ENCODE measurements at regions not wholly inside any gene's neighbourhood (a gene's known extent, or its start where the extent isn't known, plus 50 kb on each side); places are given as distances from the start of the nearest gene placed in this dataset.
A peak's percentile ranks its signal among the peaks of the same experiment; 100 is the strongest.

- no peak for DNase-seq (ENCODE audit: low read depth)
- no peak overlapping the region for H3K4me3 ChIP-seq (ENCODE audit: low read depth, low read length)
- TF ChIP-seq CTCF (IDR thresholded peaks at IDR 0.05; ENCODE audit: control insufficient read depth, extremely low read depth, insufficient read depth), result no peak
Observed at GRCh38 chr5:101153526-101153925, 250.4 kb upstream of the ST8SIA4 start.

- no peak for TF ChIP-seq CTCF (IDR thresholded peaks at IDR 0.05; ENCODE audit: control insufficient read depth, extremely low read depth, insufficient read depth)
- DNase-seq (ENCODE audit: low read depth), result no peak
- H3K4me3 ChIP-seq (ENCODE audit: low read depth, low read length), result no peak overlapping the region
Observed at GRCh38 chr5:101143526-101143925, 240.4 kb upstream of the ST8SIA4 start.

DNA sequence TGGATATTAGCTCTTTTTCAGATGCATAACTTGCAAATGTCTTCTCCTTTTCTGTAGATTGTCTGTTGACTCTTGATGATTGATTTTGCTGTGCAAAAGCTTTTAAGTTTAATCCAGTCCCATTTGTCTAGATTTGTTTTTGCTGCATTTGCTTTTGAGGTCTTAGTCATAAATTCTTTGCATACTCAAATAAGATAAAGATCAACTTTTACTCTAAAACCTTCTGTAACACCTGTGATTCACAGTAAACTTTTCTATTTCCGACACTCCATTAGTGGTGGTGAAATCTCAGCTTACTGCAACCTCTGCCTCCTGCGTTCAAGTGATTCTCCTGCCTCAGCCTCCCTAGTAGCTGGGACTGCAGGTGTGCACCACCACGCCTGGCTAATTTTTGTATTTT lies 239.0 kb upstream of the ST8SIA4 start:
- no peak for DNase-seq (ENCODE audit: low read depth)
- H3K4me3 ChIP-seq (ENCODE audit: low read depth, low read length), result no peak overlapping the region
- TF ChIP-seq CTCF (IDR thresholded peaks at IDR 0.05; ENCODE audit: control insufficient read depth, extremely low read depth, insufficient read depth), result no peak

DNA sequence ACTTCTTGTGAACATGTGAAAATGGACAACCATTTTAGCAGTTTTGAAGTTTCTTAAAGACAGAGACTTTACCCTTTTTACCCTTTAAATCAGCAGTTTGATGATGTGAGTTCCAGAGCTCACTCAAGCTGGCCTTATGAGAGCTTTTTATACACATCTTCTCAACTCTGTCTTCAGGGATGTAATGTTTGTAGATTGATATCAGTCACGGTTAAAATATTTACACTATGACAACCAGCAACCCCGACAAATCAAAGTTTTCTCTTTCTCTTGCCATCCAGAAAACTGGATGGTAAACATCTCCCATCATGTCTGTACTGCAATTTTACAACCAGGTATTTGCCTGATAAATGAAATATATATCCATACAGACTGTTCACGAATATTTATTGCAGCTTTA lies 233.4 kb upstream of the ST8SIA4 start:
- TF ChIP-seq CTCF (IDR thresholded peaks at IDR 0.05; ENCODE audit: control insufficient read depth, extremely low read depth, insufficient read depth), result no peak
- peak; percentile 70 for DNase-seq (ENCODE audit: low read depth)
- H3K4me3 ChIP-seq (ENCODE audit: low read depth, low read length), result no peak overlapping the region

- TF ChIP-seq CTCF (IDR thresholded peaks at IDR 0.05; ENCODE audit: control insufficient read depth, extremely low read depth, insufficient read depth), result no peak
Observed at GRCh38 chr5:101123363-101123762, 220.3 kb upstream of the ST8SIA4 start.

GRCh38 chr5:101112645-101113044 lies 209.6 kb upstream of the ST8SIA4 start:
- no peak for TF ChIP-seq CTCF (IDR thresholded peaks at IDR 0.05; ENCODE audit: control insufficient read depth, extremely low read depth, insufficient read depth)
- no peak for DNase-seq (ENCODE audit: low read depth)
- no peak overlapping the region for H3K4me3 ChIP-seq (ENCODE audit: low read depth, low read length)

More at GRCh38 chr5:101123363-101123762, 220.3 kb upstream of the ST8SIA4 start:
- DNase-seq (ENCODE audit: low read depth), result no peak
- H3K4me3 ChIP-seq (ENCODE audit: low read depth, low read length), result no peak overlapping the region

DNA sequence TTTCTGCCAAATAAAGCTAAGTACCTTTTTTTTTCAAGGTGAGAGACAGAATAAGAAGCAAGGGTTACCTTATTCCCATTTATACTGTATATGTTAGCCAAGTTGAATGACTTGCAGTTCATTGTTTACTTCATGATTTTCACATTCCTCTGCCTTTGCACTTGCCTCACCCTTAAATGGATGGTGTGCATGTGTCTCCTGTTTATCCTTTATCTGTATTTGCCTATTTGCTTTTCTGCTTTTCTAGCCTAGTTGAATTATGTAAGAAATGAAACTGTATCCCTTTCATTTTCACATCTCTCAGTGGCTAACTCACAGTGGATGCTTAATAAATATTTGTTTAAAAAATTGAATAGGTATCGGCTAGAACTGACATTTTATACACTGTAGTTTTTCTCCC lies 200.8 kb upstream of the ST8SIA4 start:
- TF ChIP-seq CTCF (IDR thresholded peaks at IDR 0.05; ENCODE audit: control insufficient read depth, extremely low read depth, insufficient read depth), result no peak
- no peak overlapping the region for H3K4me3 ChIP-seq (ENCODE audit: low read depth, low read length)
- no peak for DNase-seq (ENCODE audit: low read depth)
